ENCODE measurements at regions not wholly inside any gene's neighbourhood (a gene's known extent, or its start where the extent isn't known, plus 50 kb on each side); places are given as distances from the start of the nearest gene placed in this dataset.
"Not testable (repeated sequence)": the region's sequence is repeated elsewhere in the genome, so short reads cannot be mapped to it uniquely, and the experiment has no call there.

DNA sequence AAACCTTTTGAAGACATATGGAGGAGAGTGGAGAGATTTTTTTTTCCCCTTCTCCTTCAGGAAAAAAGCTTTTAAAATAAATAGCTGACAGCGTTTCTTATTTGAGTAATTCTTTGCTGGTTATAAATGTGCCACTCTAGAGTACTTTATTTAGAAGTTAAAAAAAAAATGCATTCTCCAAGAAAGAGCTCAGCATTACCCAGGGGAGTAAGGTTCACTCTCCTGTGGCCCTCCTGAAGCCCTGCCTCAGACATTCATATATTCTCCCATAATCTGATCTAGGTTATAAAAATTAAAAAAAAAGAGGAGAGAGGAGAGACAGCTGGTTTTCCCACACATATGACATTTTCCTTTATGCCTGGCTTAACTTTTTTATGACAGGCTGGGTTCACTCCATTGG is 545.2 kb upstream of the CADM1 start:
- FAIRE-seq: no peak
- no peak for DNase-seq (ENCODE audit: insufficient read length, low spot score)

DNA sequence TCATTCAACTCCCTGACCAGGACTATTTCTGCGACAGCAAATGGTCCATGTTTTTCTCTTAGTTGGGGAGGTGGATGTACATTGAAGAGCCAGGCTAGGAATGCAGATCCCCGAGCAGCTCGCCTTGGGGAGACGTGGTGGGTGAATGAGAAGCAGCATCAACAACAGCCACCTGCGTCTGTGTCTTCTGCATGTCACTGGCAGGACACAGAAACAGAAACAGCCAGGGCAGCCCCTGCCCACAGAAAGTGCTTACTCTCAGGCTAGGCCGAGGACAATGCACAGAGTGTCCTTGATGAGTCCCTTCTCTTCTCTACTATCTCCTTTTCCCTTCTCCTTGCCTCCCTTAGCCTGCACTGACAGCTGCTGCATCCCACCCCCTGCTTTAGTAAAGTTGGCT is 541.9 kb upstream of the CADM1 start:
- FAIRE-seq (no peak), DNase-seq (ENCODE audit: insufficient read length, low spot score) (no peak)

DNA sequence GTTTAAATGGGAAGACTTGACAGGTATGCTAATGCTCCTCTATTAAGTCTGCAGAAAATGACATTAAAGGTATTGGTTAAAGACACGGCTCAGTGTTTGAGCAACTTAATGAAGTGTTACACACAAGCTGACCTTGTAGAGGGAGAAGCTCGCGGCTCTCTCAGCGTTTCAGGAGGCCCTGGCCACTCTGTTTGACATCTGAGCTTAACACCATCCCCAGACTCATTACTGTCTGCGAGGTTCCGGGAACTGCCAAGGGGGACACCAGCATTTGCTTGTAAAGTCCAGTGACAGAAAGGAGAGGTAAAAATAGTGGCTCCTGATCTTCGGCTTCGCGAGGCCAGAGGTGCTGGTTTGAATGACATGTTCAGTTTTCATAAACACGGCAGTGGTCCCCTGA is 540.7 kb upstream of the CADM1 start:
- DNase-seq (ENCODE audit: insufficient read length, low spot score): no peak
- FAIRE-seq: no peak

DNA sequence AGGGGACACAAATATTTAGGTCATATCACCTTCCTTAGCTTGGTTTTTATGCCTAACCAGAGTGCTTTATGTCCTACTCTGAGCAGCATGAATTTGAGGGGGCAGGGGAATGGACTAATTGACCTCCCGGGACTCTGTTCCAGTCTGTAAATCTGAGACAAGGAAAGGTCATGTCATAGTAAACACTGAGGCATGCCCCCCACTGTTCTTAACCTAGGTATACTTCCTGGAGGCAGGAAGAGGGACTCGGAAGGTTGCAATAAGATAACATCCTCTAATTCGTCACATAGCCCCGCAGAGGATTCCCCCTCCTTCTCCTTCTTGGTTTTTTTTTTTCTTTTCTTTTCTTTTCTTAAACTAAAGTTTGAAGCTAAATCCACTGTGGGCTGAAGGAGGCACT is 540.3 kb upstream of the CADM1 start:
- DNase-seq (ENCODE audit: insufficient read length, low spot score) (no peak), FAIRE-seq (no peak)

DNA sequence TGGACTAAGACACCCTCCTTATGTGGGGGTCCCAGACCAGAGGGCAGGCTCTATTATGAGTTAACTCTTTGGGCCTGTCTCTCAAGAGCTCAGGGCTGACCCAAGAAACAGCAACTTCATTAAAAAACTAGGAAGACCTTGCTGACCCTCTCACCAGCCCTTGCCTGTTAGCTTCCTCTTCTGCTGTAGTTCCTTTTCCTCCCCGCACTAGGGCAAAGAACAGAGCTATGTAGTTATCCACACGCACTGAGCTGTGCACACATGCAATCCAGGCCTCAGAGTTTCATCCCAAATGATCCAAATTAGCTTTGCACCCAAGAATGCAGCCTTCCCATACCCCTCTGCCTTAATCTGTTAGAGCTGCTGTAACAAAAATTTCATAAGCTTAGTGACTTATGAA is 539.6 kb upstream of the CADM1 start:
- no peak for FAIRE-seq
- no peak for DNase-seq (ENCODE audit: insufficient read length, low spot score)

DNA sequence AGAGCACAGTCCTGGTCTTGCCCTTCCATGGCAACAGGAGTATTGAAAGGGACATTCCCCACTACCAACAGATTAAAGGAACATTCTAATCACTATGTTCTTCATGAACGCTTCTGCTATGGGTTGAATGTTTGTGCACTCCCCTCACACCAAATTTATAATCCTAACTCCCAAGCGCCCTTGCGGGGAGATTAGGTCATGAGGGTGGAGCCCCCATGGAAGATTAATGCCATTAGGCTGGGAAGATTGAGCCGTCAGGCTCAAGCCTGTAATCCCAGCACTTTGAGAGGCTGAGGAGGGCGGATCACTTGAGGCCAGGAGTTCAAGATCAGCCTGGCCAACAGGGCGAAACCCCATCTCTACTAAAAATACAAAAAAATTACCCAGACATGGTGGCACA is 538.8 kb upstream of the CADM1 start:
- not testable (repeated sequence) for FAIRE-seq

DNA sequence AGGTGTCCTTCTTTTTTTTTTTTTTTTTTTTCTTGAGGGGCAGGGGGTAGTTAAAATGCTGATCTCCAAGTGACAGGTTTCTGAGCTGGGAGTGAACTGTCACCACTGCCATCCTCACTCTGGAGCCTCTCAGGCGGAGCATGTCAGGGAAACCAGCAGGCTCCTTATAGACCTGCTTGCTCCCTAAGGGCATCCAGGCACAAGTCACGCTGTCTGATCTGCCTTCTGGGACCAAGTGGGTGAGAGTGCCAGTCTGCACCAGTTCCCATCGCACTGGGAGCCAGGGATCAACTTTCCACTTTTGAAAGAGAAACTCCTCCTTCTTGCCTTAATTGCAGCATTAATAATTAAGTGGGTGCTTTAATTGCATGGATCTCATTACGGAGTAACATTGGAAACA is 537.9 kb upstream of the CADM1 start:
- FAIRE-seq (no peak), DNase-seq (ENCODE audit: insufficient read length, low spot score) (no peak)

More for the DNA sequence above, 538.8 kb upstream of the CADM1 start:
- DNase-seq (ENCODE audit: insufficient read length, low spot score): not testable (repeated sequence)

DNA sequence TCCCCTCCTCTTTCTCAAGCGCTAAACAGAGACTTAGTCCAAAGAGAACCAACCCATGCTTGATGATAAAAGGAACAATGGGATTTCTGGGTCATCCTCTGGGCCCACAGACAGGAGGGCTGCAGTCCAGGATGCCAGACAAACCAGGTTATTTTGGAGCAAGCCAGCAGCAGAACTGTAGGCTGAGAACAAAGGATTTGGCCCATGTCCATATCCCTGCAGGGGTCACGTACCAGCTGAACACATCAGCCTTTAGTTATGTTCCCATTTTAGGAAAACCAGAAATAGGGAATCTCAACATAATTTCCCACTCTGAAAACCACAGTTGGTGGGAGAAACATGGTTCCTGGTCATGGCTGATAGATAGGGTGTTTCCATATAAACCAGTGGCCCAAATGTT is 533.6 kb upstream of the CADM1 start:
- FAIRE-seq: no peak
- DNase-seq (ENCODE audit: insufficient read length, low spot score): no peak

DNA sequence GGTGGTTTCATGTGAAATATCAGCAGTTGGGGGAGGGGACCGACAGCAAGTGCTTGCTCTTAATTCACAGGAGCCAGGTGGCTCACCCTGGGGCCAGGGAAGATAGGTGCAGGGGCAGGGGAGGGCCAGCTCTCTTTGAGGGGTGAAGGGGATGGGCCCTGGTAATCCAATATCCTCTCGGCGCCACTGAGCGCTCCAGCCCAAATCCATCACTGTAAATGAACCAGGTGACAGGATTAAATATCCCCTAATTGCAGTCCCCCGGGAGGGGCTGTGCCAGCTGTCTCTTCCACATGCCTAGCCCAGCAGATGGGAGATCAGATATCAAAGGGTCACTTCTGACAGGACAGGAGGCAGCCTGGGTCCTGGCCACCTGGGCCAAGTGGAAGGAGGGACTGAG is 531.8 kb upstream of the CADM1 start:
- FAIRE-seq (no peak), DNase-seq (ENCODE audit: insufficient read length, low spot score) (no peak)

DNA sequence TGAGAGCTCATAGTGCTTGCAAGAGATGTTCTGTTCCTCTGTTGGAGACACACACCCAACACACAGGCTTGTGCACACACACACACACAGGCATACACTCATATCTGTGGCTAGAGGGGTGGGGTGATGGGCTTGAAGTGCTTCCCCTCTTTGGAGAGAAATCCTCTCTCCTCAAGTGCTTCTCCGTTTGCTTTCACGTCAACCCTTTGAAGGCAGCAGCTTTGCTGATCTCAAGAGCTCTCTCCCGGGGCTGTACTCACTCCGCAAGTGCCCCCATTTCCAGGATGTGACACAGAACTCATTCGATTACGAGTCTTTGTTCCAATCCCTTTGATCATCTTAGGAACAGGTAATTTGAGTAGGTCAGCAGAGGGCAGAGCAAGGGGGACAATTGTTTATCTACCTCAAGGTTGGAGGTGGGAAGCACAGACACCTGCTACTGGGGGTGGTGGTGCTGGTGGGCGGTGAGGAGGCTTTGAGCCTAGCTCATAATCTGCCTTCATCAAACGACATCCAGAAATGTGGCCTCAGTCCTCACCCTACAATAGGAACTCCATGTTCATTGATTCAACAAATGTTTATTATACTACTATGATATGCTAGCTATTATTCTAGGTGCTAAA is 529.8 kb upstream of the CADM1 start:
- no peak for FAIRE-seq
- no peak for DNase-seq (ENCODE audit: insufficient read length, low spot score)

DNA sequence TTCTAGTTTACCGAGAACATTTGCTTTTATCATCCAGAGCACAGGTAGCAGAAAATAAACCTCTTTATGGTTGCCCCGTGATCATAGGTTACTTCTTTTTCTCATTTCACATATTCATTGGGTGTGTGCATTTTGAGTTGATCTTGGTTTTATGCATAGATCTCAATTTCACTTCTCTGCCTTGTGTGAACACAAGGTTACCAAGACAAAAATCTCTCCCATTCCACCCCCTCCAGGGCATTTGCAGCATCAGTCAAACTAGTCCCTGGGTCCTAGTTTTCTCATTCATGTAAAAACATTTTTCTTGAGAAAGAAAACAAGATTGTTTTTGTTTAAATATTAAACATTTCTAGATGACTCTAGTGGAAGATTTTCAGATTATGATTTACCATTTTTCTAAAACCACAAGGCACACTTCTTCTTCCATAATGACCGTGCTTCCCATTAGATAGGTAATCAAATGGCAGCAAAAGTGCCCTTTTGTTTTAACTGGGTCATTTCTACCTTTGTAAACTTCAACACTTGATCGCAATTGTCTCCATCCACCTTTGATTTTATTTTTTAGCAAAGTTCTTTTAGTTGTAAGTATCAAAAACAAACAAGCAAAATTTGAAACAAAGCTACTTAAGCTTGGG is 526.6 kb upstream of the CADM1 start:
- DNase-seq (ENCODE audit: insufficient read length, low spot score): no peak
- no peak for FAIRE-seq

DNA sequence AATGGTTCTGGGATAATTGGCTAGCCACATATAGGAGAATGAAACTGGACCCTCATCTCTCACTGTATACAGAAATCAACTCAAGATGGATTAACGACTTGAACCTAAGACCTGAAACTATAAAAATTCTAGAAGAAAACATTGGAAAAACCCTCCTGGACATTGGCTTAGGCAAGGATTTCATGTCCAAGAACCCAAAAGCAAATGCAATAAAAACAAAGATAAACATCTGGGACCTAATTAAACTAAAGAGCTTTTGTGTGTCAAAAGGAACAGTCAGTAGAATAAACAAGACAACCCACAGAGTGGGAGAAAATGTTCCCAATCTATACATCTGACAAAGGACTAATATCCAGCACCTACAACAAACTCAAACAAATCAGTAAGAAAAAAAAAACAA is 524.3 kb upstream of the CADM1 start:
- DNase-seq (ENCODE audit: insufficient read length, low spot score); FAIRE-seq: not testable (repeated sequence)

DNA sequence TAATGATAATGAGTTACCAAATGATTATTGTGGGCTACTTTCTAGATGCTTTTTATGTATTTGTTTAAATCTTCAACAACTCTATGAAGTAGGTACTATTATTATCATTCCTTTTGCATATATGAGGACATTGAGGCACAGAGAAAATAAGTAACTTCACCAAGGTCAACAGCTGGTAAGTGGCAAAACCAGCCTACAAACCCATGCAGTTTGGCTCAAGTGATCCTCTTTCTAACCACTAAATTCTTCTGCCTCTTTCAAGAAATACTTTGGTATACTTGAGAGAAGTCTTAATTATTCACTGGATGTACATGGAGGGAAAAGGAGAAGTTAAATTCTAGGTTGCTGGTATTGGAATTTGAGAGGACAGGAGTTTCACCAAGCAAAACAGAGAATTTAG is 495.2 kb upstream of the CADM1 start:
- no peak for FAIRE-seq
- DNase-seq (ENCODE audit: insufficient read length, low spot score): no peak

DNA sequence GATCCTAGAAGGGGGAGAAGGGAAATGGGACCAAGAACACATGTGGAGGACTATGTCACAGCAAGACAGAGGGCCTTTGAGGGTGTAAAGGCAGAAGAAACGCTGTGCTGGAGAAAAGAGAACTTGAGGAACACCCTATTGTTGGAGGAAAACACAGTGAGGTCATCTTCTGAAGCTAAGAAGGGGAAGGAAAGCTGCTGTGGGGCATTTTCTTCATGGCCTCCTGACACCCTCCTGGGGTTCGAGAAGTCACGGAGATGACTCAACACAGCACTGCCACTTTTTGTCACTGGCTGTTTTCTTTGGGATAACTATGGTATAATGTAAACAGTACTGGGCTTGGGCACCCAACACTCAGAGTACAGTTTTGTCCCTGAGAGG is 492.6 kb upstream of the CADM1 start:
- DNase-seq (ENCODE audit: insufficient read length, low spot score) (no peak), FAIRE-seq (no peak)

DNA sequence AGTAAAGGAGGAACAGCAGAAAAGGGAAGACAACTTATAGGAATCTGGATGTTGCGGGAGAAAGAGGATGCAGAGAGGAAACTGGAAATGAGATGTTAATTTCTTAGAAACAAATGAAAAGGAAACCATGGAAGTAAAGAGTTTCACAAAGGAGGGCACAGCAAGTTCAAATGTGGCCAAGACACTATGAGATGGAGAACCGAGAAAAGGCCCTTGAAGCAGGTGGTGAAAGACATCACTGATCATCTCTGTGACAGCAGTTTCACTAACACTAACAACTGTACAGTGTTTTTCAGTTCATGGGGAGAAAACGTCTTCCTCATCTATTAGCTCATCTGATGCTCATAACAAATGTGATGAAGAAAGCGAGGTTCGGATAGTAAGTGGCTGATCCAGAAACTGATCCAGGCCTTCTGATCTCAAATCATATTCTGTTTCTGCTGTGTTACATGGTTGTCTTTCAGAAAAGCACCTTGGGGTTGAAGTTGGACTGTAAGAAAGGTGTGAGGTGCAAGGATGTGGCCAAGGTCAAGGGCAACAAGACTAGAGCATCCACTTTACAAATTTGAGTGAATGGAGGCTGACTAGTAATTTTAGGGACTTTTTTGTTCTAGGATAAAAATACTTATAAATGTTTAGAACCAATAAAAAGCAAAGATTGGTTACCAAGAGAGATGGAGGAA is 492.1 kb upstream of the CADM1 start:
- no peak for DNase-seq (ENCODE audit: insufficient read length, low spot score)

DNA sequence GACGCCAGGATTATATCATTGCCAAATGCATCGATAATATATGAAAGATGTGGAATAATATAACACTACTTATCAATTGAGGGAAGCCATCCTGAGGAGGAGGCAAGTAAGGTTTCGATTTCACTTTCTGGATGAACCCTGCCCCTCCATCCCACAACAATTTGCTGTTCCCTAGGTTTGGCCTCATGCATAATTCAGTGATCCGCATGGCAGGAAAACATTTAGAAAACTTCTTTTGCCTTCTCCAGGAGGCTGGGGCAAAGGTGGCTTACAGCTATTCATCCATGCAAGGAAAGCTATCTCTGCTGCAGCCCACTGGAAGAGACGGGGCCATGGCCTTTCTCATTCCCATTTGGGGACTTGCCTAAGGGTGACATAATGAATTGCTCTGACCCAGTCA is 489.4 kb upstream of the CADM1 start:
- DNase-seq (ENCODE audit: insufficient read length, low spot score): no peak
- no peak for FAIRE-seq

More for the DNA sequence above, 492.1 kb upstream of the CADM1 start:
- FAIRE-seq: no peak

DNA sequence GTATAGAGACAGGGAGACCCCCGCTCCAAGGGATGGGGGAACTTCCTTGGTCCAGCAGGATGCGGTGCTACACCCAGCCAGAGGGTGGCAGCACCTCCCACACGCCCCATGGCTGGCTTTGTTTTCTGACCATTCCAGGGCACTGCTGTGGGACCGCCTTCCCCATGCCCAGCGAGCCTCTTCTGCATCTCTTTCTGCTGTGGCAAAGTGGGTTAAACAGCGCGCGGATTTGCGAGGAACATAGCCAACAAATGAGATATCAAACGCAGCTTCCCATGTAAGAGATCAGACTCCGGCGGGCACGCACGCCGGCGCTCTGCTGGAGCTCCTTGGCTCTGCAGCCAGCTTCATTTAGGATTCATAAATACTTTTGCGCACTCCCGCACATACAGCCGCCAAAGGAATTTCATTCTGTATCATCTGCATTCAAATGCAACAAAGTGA is 485.8 kb upstream of the CADM1 start:
- no peak for FAIRE-seq

DNA sequence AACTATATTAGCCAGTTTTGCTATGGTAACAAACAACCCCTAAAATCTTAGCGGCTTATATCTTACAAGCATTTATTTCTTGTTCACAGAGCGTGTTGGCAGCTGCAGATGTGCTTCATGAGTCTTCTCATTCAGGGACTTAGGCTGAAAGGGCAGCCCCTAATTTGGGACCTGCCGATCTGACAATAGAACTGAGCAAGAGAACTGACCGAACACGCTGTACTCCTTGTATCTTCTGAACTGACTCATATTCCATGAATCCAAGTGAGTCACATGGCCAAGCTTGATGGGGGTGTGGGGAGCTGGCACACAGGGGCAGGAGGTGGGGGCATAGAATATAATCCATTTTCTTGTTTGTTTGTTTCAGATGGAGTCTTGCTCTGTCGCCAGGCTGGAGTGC is 481.7 kb upstream of the CADM1 start:
- no peak for FAIRE-seq

More for the DNA sequence above, 485.8 kb upstream of the CADM1 start:
- DNase-seq (ENCODE audit: insufficient read length, low spot score): no peak

DNA sequence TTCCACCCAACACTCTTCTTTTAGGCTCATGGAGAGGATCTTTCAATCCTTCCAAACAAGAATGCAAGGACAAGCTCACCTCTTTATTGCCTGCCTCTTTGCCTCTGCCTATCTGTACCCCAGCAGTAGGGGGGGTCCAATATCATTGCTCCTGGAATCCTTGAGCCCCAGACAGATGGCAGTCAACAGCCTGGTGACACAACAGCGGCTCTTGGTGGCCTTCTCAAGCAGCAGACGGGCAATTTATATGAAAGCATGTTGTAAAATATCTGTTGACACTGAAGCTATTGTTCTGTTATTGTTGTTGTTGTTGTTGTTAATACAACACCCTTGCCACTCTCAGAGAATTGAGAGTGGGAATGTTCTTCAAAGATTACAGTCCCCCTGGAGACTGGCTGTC is 480.0 kb upstream of the CADM1 start:
- DNase-seq (ENCODE audit: insufficient read length, low spot score): no peak
- FAIRE-seq: no peak

More for the DNA sequence above, 481.7 kb upstream of the CADM1 start:
- no peak for DNase-seq (ENCODE audit: insufficient read length, low spot score)

DNA sequence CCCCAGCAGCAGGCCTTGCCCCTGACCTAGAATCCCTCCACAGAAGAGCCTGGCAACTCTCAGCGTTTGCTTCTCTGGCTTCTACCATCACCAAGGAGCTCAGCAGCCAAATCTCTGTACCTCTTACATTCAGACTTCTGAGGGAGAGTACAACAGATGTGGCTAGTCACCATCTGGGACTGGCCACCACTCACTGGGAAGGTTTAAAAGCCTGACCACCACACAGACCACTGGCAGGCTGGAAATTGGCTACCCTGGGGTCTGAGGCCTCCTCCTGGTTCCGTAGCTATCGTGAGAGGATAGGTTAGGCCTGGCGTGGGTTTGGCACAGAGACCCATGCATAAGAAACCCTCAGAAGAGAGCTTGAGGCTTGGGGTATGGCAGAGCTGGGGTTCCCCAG is 478.5 kb upstream of the CADM1 start:
- FAIRE-seq (no peak), DNase-seq (ENCODE audit: insufficient read length, low spot score) (no peak)

DNA sequence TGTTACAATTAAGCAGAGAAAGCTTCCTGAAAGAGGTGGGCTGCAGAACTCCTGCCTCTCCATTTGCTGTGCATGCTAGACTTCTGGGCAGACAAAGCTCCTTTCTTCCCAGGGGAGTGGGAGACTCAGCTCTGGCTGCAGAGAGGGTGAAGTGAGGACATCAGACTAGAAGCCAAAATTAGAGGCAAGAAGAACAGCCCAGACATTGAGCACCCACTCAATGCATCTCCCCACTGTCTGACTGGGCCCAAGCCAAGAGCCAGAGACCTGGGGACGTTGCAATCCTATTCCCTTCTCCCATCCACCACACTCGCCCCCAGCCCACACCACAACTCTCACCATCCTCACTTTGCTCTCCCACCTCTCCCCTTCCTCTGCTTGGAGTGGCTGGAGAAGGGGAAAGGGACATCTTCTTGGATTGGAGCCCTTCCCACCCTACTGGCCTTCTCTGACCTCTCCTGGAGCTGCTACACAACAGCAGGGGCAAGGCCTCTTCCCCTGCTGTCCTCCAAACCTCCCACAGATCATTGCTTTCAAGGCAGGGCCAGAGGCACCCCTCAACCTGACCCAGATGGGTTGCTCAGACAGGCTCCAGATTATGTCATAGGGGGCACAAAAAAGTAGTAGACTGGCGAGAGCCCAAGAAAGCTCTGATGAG is 477.7 kb upstream of the CADM1 start:
- FAIRE-seq (no peak), DNase-seq (ENCODE audit: insufficient read length, low spot score) (no peak)

DNA sequence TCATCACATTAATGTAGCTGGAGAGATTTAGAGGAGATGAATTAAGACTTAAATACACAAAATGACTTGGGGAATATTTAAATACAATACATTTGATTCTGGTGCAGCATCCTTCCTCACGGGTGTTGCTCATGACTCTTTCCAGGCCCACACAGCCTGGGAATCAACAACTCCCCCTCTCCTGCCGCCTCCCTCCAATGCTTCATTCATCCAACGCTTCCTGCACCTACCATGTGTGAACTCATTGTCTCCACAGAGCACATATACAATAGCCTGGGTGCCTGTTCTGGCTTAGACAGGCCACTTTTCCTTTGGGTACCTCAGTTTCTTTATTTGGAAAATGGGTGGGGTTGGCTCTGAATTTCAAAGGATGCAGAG is 476.9 kb upstream of the CADM1 start:
- no peak for FAIRE-seq
- DNase-seq (ENCODE audit: insufficient read length, low spot score): no peak
